ENCODE measurements at regions not wholly inside any gene's neighbourhood (a gene's known extent, or its start where the extent isn't known, plus 50 kb on each side); places are given as distances from the start of the nearest gene placed in this dataset.

DNA sequence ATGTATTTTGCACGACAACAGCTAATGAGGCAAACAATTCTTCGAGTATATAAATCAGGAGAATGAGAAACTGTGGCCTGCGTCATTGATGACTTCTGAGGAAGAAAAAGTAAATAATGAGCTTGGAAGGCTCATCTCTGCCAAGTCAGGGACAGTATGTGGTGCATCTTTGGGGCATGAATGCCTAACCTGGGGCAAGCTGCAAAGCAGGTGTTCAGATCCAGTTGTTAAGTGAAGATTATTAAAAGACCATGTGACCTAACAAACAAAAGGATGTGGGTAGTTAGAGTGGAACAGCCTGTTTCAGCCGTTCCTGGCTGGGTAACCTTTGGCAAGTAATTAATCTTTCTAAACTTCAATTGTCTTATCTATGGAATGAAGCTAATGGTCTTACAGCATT is 93.0 kb downstream of the LYZL2 start:
- no peaks in the 10 kb centered on the region for H4K20me1 ChIP-seq (ENCODE audit: control insufficient read depth, insufficient read depth, low read length, poor library complexity, severe bottlenecking)
- Mint-ChIP-seq H3K9me3 (ENCODE audit: insufficient read depth) (no peaks in the 10 kb centered on the region), H3K27me3 (no peaks in the 10 kb centered on the region), H3K27ac (no peak overlapping the region), H3K4me1 (peaks cover 23% of the 10 kb centered on the region), H3K4me3 (no peak overlapping the region)
- no peak overlapping the region for H2AFZ ChIP-seq (ENCODE audit: insufficient read depth, low read depth, low read length, poor library complexity, severe bottlenecking)
- ATAC-seq (ENCODE audit: low read depth) (no peak), DNase-seq (no peak)
- H3K36me3 ChIP-seq (replicated peaks in 1 of 2; ENCODE audit: control extremely low read depth in 1 of 2, control insufficient read depth in 1 of 2, extremely low read depth in 1 of 2, insufficient read depth in 2 of 2, low read length in 1 of 2): peaks cover 0 to 3% of the 10 kb centered on the region in 2 experiments
- ChIA-PET POLR2A (no interaction called here), CTCF (interaction anchor here (1.0 to 3.8 kb wide), 24 partner anchors 15 to 538 kb away, joined by 3 to 38 read pairs (median 5); no protein-coding TSS in a partner anchor)
- WGBS (ENCODE audit: insufficient coverage): 71% methylated on average over 3 of the region's 4 CpGs
- H3K79me2 ChIP-seq (ENCODE audit: control insufficient read depth, insufficient read depth, low read length): peaks cover 22% of the 10 kb centered on the region
- H3K9me3 ChIP-seq (ENCODE audit: control extremely low read depth in 1 of 3, control insufficient read depth in 2 of 3, insufficient read depth in 1 of 3, low read length in 2 of 3): no peaks in the 10 kb centered on the region
- TF ChIP-seq EZH2 (IDR thresholded peaks at IDR 0.05; ENCODE audit: borderline replicate concordance, insufficient read depth, low read depth, low read length, poor library complexity, severe bottlenecking) (no peak), CTCF (IDR thresholded peaks at IDR 0.05) (no peak)
- H3K9ac ChIP-seq (ENCODE audit: low read length): no peak overlapping the region
- H3K4me1 ChIP-seq (ENCODE audit: control insufficient read depth in 2 of 2, insufficient read depth in 2 of 2, low read length in 2 of 2): peaks cover 28 to 31% of the 10 kb centered on the region in 2 donors
- H3K27ac ChIP-seq (ENCODE audit: low read length in 2 of 2): no peak overlapping the region
- intact Hi-C loops (cut with micrococcal nuclease): no loop called here
- no peak overlapping the region for H3K4me3 ChIP-seq (ENCODE audit: control extremely low read depth in 1 of 5, extremely low read depth in 1 of 5, insufficient read depth in 1 of 5, low read depth in 2 of 5, low read length in 4 of 5)
- no peaks in the 10 kb centered on the region for H3K27me3 ChIP-seq (replicated peaks in 1 of 4; ENCODE audit: control extremely low read depth in 1 of 4, control insufficient read depth in 3 of 4, insufficient read depth in 4 of 4, low read length in 3 of 4)
- H3K4me2 ChIP-seq (replicated peaks; ENCODE audit: low read depth, low read length, poor library complexity, severe bottlenecking): no peak overlapping the region

DNA sequence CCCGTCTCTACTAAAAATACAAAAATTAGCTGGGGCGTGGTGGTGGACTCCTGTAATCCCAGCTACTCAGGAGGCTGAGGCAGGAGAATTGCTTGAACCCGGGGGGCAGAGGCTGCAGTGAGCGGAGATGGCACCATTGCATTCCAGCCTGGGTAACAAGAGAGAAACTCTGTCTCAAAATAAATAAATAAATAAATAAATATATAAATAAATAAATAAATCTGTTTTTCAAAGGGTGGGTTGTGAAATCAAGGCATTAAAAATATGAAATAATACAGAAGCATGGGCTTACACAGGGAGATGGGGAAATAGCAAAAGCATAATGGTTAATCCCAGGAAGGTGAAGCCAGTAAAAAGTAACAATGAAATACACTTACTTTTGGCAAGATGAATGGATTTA is 93.9 kb downstream of the LYZL2 start:
- peaks cover 0 to 3% of the 10 kb centered on the region in 2 experiments for H3K36me3 ChIP-seq (replicated peaks in 1 of 2; ENCODE audit: control extremely low read depth in 1 of 2, control insufficient read depth in 1 of 2, extremely low read depth in 1 of 2, insufficient read depth in 2 of 2, low read length in 1 of 2)
- Mint-ChIP-seq H3K4me1 (peaks cover 26% of the 10 kb centered on the region), H3K9me3 (ENCODE audit: insufficient read depth) (no peaks in the 10 kb centered on the region), H3K4me3 (no peak overlapping the region), H3K27me3 (no peaks in the 10 kb centered on the region), H3K27ac (no peak overlapping the region)
- H3K79me2 ChIP-seq (ENCODE audit: control insufficient read depth, insufficient read depth, low read length): peaks cover 22% of the 10 kb centered on the region
- H3K4me3 ChIP-seq (ENCODE audit: control extremely low read depth in 1 of 5, extremely low read depth in 1 of 5, insufficient read depth in 1 of 5, low read depth in 2 of 5, low read length in 4 of 5): no peak overlapping the region
- H3K9me3 ChIP-seq (ENCODE audit: control extremely low read depth in 1 of 3, control insufficient read depth in 2 of 3, insufficient read depth in 1 of 3, low read length in 2 of 3): no peaks in the 10 kb centered on the region
- H2AFZ ChIP-seq (ENCODE audit: insufficient read depth, low read depth, low read length, poor library complexity, severe bottlenecking): no peak overlapping the region
- no peak for ATAC-seq (ENCODE audit: low read depth)
- WGBS (ENCODE audit: insufficient coverage): 92% methylated on average over 2 of the region's 4 CpGs
- H3K4me2 ChIP-seq (replicated peaks; ENCODE audit: low read depth, low read length, poor library complexity, severe bottlenecking): no peak overlapping the region
- DNase-seq: no peak
- H3K27ac ChIP-seq (ENCODE audit: low read length in 2 of 2): no peak overlapping the region
- no peaks in the 10 kb centered on the region for H3K27me3 ChIP-seq (replicated peaks in 1 of 4; ENCODE audit: control extremely low read depth in 1 of 4, control insufficient read depth in 3 of 4, insufficient read depth in 4 of 4, low read length in 3 of 4)
- peaks cover 34 to 36% of the 10 kb centered on the region in 2 donors for H3K4me1 ChIP-seq (ENCODE audit: control insufficient read depth in 2 of 2, insufficient read depth in 2 of 2, low read length in 2 of 2)
- no peak for TF ChIP-seq CTCF (IDR thresholded peaks at IDR 0.05)
- TF ChIP-seq EZH2 (IDR thresholded peaks at IDR 0.05; ENCODE audit: borderline replicate concordance, insufficient read depth, low read depth, low read length, poor library complexity, severe bottlenecking): no peak
- ChIA-PET POLR2A (no interaction called here), CTCF (interaction anchor here (1.0 to 3.8 kb wide), 17 partner anchors 14 to 176 kb away, joined by 3 to 38 read pairs (median 5); no protein-coding TSS in a partner anchor)
- no peaks in the 10 kb centered on the region for H4K20me1 ChIP-seq (ENCODE audit: control insufficient read depth, insufficient read depth, low read length, poor library complexity, severe bottlenecking)
- intact Hi-C loops (cut with micrococcal nuclease): no loop called here
- H3K9ac ChIP-seq (ENCODE audit: low read length): no peak overlapping the region

Measured in B cell (primary cell).